Prostate gland (tissue), 2 donors: ENCODE measurements at regions not wholly inside any gene's neighbourhood (a gene's known extent, or its start where the extent isn't known, plus 50 kb on each side); places are given as distances from the start of the nearest gene placed in this dataset.

ENCODE experiments used
- POLR2A ChIP-seq: fragments of 450-650 bp; IDR thresholded peaks from one replicate; pipeline ENCODE4 v1.6.1; 2016; ENCODE audit warnings: antibody characterized with exemption, mild to moderate bottlenecking
- TF ChIP-seq, protein P1 (sequence below), 4 experiments: fragments of 200-600 bp in 2 of 4; fragments of 450-650 bp in 2 of 4; sonication (generic) in 2 of 4; IDR thresholded peaks; 1 replicate in 3 of 4; 2 replicates in 1 of 4; pipeline ENCODE4 v1.5.1; 2016 to 2019; ENCODE audit warnings: antibody characterized with exemption in 4 of 4, mild to moderate bottlenecking in 2 of 4, moderate library complexity in 2 of 4

- TF ChIP-seq, protein P1, sequence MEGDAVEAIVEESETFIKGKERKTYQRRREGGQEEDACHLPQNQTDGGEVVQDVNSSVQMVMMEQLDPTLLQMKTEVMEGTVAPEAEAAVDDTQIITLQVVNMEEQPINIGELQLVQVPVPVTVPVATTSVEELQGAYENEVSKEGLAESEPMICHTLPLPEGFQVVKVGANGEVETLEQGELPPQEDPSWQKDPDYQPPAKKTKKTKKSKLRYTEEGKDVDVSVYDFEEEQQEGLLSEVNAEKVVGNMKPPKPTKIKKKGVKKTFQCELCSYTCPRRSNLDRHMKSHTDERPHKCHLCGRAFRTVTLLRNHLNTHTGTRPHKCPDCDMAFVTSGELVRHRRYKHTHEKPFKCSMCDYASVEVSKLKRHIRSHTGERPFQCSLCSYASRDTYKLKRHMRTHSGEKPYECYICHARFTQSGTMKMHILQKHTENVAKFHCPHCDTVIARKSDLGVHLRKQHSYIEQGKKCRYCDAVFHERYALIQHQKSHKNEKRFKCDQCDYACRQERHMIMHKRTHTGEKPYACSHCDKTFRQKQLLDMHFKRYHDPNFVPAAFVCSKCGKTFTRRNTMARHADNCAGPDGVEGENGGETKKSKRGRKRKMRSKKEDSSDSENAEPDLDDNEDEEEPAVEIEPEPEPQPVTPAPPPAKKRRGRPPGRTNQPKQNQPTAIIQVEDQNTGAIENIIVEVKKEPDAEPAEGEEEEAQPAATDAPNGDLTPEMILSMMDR (IDR thresholded peaks at IDR 0.05) = no peak
- TF ChIP-seq POLR2A = no peak
Observed at GRCh38 chr2:210963386-210963785, 407.0 kb downstream of the CPS1 start.
